Gastroesophageal sphincter (tissue), 4 donors: ENCODE measurements at regions not wholly inside any gene's neighbourhood (a gene's known extent, or its start where the extent isn't known, plus 50 kb on each side); places are given as distances from the start of the nearest gene placed in this dataset.

ENCODE experiments used
- ATAC-seq: fragments of 150-250 bp; one replicate; pipeline ENCODE4 v1.9.1; 2016; ENCODE audit warnings: mild to moderate bottlenecking, moderate library complexity
- H3K27ac ChIP-seq, 4 donors: fragments of 200-600 bp; sonication (generic) in 3 of 4; 1 replicate in 3 of 4; 2 replicates in 1 of 4; pipeline ENCODE4 v1.5.1; 2016 to 2019
- H3K27me3 ChIP-seq: fragments of 200-600 bp; sonication (generic); one replicate; pipeline ENCODE4 v1.5.1; 2019
- H3K36me3 ChIP-seq, 2 donors: fragments of 200-600 bp; sonication (generic); one replicate each; pipeline ENCODE4 v1.5.1; 2019; ENCODE audit warnings: control low read depth in 1 of 2
- H3K4me1 ChIP-seq, 3 donors: fragments of 200-600 bp; sonication (generic); 1 replicate in 2 of 3; 2 replicates in 1 of 3; pipeline ENCODE4 v1.5.1; 2016 to 2019; ENCODE audit warnings: control low read depth in 2 of 3
- H3K4me3 ChIP-seq, 2 donors: fragments of 200-600 bp; sonication (generic); one replicate each; pipeline ENCODE4 v1.5.1; 2019; ENCODE audit warnings: mild to moderate bottlenecking in 1 of 2, moderate library complexity in 1 of 2
- H3K9me3 ChIP-seq, 3 donors: fragments of 200-600 bp; sonication (generic); one replicate each; pipeline ENCODE4 v1.5.1; 2017 to 2019; ENCODE audit warnings: control low read depth in 2 of 3
- EP300 ChIP-seq: sonication (generic); formaldehyde crosslinking; IDR thresholded peaks from one replicate; pipeline ENCODE4 v1.6.1; 2017; ENCODE audit warnings: antibody characterized with exemption, mild to moderate bottlenecking
- POLR2A ChIP-seq, 2 donors: fragments of 450-650 bp; IDR thresholded peaks; one replicate each; pipeline ENCODE4 v1.6.1; 2017; ENCODE audit warnings: antibody characterized with exemption in 2 of 2, mild to moderate bottlenecking in 2 of 2, moderate library complexity in 1 of 2
- POLR2AphosphoS5 ChIP-seq: sonication (generic); formaldehyde crosslinking; IDR thresholded peaks from one replicate; pipeline ENCODE4 v1.6.1; 2017; ENCODE audit warnings: antibody characterized with exemption
- WGBS, 2 donors: methylation state at CpG; one replicate each; pipeline ENCODE4 v1.1.5; 2018; ENCODE audit warnings: low coverage in 1 of 2; 5-methylcytosine and 5-hydroxymethylcytosine counted together
- TF ChIP-seq, protein P1 (sequence below), 4 experiments: fragments of 200-600 bp in 2 of 4; fragments of 450-650 bp in 2 of 4; sonication (generic) in 1 of 4; IDR thresholded peaks; one replicate each; pipeline ENCODE4 v1.5.1; 2017 to 2019; ENCODE audit warnings: antibody characterized with exemption in 4 of 4, mild to moderate bottlenecking in 2 of 4, moderate library complexity in 2 of 4

DNA sequence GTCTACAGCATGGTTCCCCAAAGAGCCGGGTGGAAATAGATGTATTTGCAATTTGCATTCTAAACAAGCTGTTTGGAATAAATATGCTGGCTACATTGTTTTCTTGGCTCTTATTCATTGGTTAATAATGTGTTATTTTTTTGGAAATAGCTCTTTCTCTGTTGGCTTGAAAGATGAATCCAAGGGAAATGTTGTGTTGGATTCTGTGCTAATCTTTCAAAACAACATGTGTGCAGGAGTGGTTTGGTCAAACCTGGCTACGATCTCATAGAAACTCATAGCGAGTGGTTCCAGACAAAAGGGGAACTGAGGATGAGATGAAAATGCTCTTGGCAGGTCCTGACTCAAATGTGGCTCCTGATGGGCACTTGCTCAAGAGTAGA, 63.7 kb upstream of the CXCL14 start:
- Histone ChIP-seq H3K36me3 (no peaks in the 10 kb centered on the region), H3K9me3 (no peaks in the 10 kb centered on the region), H3K4me3 (no peak overlapping the region), H3K4me1 (no peaks in the 10 kb centered on the region), H3K27ac (no peak overlapping the region), H3K27me3 (no peaks in the 10 kb centered on the region)
- TF ChIP-seq, protein P1, sequence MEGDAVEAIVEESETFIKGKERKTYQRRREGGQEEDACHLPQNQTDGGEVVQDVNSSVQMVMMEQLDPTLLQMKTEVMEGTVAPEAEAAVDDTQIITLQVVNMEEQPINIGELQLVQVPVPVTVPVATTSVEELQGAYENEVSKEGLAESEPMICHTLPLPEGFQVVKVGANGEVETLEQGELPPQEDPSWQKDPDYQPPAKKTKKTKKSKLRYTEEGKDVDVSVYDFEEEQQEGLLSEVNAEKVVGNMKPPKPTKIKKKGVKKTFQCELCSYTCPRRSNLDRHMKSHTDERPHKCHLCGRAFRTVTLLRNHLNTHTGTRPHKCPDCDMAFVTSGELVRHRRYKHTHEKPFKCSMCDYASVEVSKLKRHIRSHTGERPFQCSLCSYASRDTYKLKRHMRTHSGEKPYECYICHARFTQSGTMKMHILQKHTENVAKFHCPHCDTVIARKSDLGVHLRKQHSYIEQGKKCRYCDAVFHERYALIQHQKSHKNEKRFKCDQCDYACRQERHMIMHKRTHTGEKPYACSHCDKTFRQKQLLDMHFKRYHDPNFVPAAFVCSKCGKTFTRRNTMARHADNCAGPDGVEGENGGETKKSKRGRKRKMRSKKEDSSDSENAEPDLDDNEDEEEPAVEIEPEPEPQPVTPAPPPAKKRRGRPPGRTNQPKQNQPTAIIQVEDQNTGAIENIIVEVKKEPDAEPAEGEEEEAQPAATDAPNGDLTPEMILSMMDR (IDR thresholded peaks at IDR 0.05), result no peak
- TF ChIP-seq POLR2A (IDR thresholded peaks at IDR 0.05), result no peak
- TF ChIP-seq EP300, result no peak
- TF ChIP-seq POLR2AphosphoS5, result no peak
- WGBS, 2 donors, result 73 to 100% methylated on average over 1 to 2 of the region's 3 CpGs
- no peak for ATAC-seq

DNA sequence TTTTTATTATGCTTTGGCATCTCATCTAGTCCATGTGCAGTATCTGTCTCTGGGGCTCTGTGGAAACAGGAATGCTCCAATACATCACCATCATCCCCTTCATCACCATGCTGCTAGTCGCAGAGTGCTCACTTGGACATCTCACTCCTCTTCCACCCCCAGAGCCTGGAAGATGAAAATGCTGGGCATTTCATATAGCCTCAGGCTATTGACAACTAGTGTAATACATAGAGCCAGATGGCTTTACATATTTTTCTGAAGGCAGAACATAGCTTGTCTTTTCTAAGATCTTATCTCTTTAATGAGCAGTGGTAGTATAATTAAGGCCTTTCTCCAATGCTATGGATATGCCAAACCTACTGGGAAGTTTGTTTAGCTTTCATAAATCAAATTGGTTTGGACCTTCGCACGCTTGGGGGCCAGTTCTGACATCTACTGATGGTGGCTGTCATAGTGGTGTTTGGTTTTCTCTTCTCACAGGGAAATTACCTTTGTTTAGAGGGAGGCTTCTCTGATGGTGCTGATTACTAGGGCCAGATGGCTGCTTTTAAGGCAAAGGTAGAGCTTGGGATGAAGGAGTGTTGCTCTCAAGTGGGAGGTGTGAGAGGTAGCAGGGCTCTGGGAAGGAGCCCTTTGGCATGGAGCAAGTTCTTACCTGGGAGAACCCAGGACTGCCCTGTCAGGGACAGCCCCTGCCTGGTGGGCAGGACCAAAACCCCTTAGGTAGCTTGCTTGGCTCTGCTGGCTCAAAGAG, 63.1 kb upstream of the CXCL14 start:
- no peak for ATAC-seq
- WGBS, 2 donors, result 47 to 52% methylated on average over 3 of the region's 3 CpGs

DNA sequence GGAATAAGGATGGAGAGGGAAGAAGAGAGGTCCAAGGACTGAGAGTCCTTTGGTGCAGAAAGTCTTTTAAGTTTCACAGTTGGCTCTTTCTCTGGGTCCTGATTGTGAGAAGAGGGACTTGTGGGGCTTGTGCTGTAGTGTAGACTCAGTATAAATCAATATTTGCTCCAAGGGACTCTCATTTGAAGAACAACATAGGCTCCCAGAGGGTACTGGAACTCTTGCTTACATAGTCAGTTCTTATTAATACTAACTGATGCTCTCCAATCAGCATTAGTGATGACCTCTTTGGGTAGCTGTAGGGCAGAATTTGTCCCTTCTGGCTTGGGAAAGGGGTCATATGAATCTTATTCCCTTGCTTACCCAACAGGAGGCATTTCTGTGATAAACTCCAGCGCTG, 62.5 kb upstream of the CXCL14 start:
- no peaks in the 10 kb centered on the region for H3K27me3 ChIP-seq
- no peak overlapping the region for H3K4me3 ChIP-seq
- ATAC-seq, result no peak
- H3K9me3 ChIP-seq, result no peaks in the 10 kb centered on the region
- no peaks in the 10 kb centered on the region for H3K4me1 ChIP-seq
- TF ChIP-seq POLR2AphosphoS5 (no peak), POLR2A (IDR thresholded peaks at IDR 0.05) (no peak), EP300 (no peak)
- TF ChIP-seq, protein P1 (IDR thresholded peaks at IDR 0.05), result no peak
- no peaks in the 10 kb centered on the region for H3K36me3 ChIP-seq
- no peak overlapping the region for H3K27ac ChIP-seq
- WGBS, 2 donors, result 100% methylated on average over 1 of the region's 1 CpG

More for the DNA sequence above, 63.1 kb upstream of the CXCL14 start:
- TF ChIP-seq EP300 (no peak), POLR2A (IDR thresholded peaks at IDR 0.05) (no peak), POLR2AphosphoS5 (no peak)
- TF ChIP-seq, protein P1 (IDR thresholded peaks at IDR 0.05), result no peak
- H3K27me3 ChIP-seq, result no peaks in the 10 kb centered on the region
- no peaks in the 10 kb centered on the region for H3K36me3 ChIP-seq
- H3K27ac ChIP-seq, result no peak overlapping the region
- H3K9me3 ChIP-seq, result no peaks in the 10 kb centered on the region
- no peak overlapping the region for H3K4me3 ChIP-seq
- no peaks in the 10 kb centered on the region for H3K4me1 ChIP-seq

DNA sequence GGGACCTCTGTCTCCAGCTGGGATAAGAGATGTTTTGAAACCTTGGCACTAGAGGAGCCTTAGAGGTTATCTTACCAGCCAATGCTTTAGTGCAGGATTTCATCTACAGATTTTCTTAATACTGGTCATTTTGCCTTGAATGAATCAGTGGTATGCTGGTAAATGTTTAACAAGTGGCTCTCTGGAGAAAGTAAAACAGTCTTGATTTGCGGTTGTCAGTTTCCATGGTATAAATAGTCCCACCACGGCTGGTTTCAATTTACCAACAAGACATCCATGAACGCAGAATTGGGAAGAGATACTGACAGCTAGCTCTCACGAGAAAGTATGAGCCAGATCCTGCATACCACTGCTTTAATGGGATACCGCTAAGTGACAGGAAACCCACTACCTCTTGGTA, 56.7 kb upstream of the CXCL14 start:
- H3K27me3 ChIP-seq, result no peaks in the 10 kb centered on the region
- no peaks in the 10 kb centered on the region for H3K36me3 ChIP-seq
- H3K4me3 ChIP-seq, result no peak overlapping the region
- no peaks in the 10 kb centered on the region for H3K4me1 ChIP-seq
- no peak overlapping the region for H3K27ac ChIP-seq
- H3K9me3 ChIP-seq, result no peaks in the 10 kb centered on the region
- ATAC-seq, result no peak
- 66 to 85% methylated on average over 5 of the region's 5 CpGs for WGBS, 2 donors
- TF ChIP-seq POLR2A (IDR thresholded peaks at IDR 0.05) (no peak), POLR2AphosphoS5 (no peak), EP300 (no peak)
- TF ChIP-seq, protein P1 (IDR thresholded peaks at IDR 0.05), result no peak

DNA sequence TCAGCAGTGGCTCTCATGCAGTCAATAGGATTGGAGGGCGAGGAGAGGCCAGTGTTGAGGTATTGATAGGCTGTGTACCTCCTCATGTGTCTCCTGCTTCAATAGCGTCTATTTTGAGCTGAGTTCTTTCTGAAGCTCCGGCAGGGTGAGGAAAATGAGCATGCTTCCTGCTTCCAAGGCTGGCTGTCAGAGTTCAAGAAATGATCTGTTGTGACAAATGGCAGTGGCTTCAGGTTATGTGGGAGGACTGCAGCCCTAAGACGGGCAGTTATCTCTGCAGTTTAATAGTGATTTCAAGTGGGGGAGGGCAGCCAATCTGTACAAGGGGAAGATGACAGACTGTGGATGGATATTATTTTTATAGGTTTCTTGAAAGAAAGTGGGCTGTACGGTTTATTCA, 54.0 kb upstream of the CXCL14 start:
- H3K4me1 ChIP-seq, result no peaks in the 10 kb centered on the region
- ATAC-seq, result no peak
- no peaks in the 10 kb centered on the region for H3K36me3 ChIP-seq
- H3K27me3 ChIP-seq, result no peaks in the 10 kb centered on the region
- TF ChIP-seq POLR2AphosphoS5 (no peak), EP300 (no peak), POLR2A (IDR thresholded peaks at IDR 0.05) (no peak)
- TF ChIP-seq, protein P1 (IDR thresholded peaks at IDR 0.05), result no peak
- no peak overlapping the region for H3K27ac ChIP-seq
- 40 to 59% methylated on average over 5 of the region's 5 CpGs for WGBS, 2 donors
- no peak overlapping the region for H3K4me3 ChIP-seq
- H3K9me3 ChIP-seq, result peaks cover 0 to 3% (median 0%) of the 10 kb centered on the region in 3 donors
